Muscle layer of colon (tissue), 2 donors: ENCODE measurements at regions not wholly inside any gene's neighbourhood (a gene's known extent, or its start where the extent isn't known, plus 50 kb on each side); places are given as distances from the start of the nearest gene placed in this dataset.

Source experiments
- H3K27ac ChIP-seq: one replicate; pipeline ENCODE4 v1.7.0; 2013; ENCODE audit warnings: low read depth, mild to moderate bottlenecking, low read length, moderate library complexity
- H3K27me3 ChIP-seq, 2 donors: one replicate each; pipeline ENCODE4 v1.7.0; 2013; ENCODE audit warnings: low read length in 2 of 2, mild to moderate bottlenecking in 2 of 2; ENCODE audit not compliant: insufficient read depth in 2 of 2, control insufficient read depth in 1 of 2
- H3K36me3 ChIP-seq: one replicate; pipeline ENCODE4 v1.7.0; 2013; ENCODE audit warnings: mild to moderate bottlenecking, low read length; ENCODE audit not compliant: insufficient read depth
- H3K4me1 ChIP-seq: one replicate; pipeline ENCODE4 v1.7.0; 2013; ENCODE audit warnings: mild to moderate bottlenecking, low read length; ENCODE audit not compliant: insufficient read depth
- H3K4me3 ChIP-seq, 2 donors: one replicate each; pipeline ENCODE4 v1.7.0; 2013; ENCODE audit warnings: low read length in 2 of 2, low read depth in 1 of 2, mild to moderate bottlenecking in 1 of 2, moderate library complexity in 1 of 2
- H3K9ac ChIP-seq: one replicate; pipeline ENCODE4 v1.7.0; 2013; ENCODE audit warnings: low read length
- H3K9me3 ChIP-seq: one replicate; pipeline ENCODE4 v1.7.0; 2013; ENCODE audit warnings: mild to moderate bottlenecking, low read length
- donor health status: abdominal sarcoma.
- donor health status: Adenocarcinoma of cecum.

DNA sequence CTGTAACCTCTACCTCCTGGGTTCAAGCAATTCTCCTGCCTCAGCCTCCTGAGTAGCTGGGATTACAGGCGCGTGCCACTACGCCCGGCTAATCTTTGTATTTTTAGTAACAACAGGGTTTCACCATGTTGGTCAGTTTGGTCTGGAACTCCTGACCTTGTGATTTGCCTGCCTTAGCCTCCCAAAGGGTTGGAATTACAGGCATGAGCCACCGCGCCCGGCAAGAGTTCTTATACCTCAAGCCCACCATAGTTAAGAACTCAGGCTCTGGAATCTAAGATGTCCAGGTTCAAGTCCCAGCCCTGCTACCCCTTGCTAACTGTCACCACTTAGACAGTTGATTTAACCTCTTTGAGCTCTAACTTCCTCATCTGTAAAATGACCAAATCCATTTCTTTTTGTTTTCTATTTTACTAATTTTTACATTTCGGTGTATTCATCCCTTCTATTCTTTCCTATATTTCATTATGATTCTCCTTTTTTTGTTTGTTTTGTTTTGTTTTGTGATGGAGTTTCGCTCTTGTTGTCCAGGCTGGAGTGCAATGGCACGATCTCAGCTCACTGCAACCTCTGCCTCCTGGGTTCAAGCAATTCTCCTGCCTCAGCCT lies 104.8 kb upstream of the ZNF217 start:
- H3K36me3 ChIP-seq = no peaks in the 10 kb centered on the region
- no peaks in the 10 kb centered on the region for H3K27me3 ChIP-seq
- H3K4me1 ChIP-seq = no peaks in the 10 kb centered on the region
- H3K9me3 ChIP-seq = no peaks in the 10 kb centered on the region
- no peak overlapping the region for H3K27ac ChIP-seq
- no peak overlapping the region for H3K4me3 ChIP-seq
- no peak overlapping the region for H3K9ac ChIP-seq

- Histone ChIP-seq H3K36me3 (no peaks in the 10 kb centered on the region), H3K27me3 (no peaks in the 10 kb centered on the region), H3K27ac (no peak overlapping the region), H3K4me1 (no peaks in the 10 kb centered on the region), H3K4me3 (no peak overlapping the region), H3K9ac (no peak overlapping the region), H3K9me3 (no peaks in the 10 kb centered on the region)
Measured at GRCh38 chr20:53695797-53696527, 102.3 kb upstream of the ZNF217 start.

DNA sequence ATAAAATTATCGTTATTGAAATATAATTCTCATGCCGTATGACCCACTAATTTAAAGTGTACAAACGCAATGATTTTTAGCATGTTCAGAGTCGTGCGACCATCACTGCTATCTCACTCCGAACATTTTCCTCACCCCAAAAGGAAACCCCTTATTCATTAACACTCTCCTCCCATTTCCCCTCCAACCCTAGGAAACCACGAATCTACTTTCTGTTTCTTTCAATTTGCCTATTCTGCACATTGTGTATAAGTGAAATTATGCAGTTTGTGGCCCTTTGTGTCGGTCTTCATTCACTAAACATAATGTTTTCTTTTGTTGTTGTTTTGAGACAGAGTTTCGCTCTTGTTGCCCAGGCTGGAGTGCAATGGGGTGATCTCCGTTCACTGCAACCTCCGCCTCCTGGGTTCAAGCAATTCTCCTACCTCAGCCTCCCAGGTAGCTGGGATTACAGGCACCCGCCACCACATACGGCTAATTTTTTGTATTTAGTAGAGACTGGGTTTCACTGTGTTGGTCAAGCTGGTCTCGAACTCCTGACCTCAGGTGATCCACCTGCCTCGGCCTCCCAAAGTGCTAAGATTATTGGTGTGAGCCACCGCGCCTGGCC lies 99.7 kb upstream of the ZNF217 start:
- H3K36me3 ChIP-seq = no peaks in the 10 kb centered on the region
- H3K27me3 ChIP-seq = no peaks in the 10 kb centered on the region
- no peak overlapping the region for H3K27ac ChIP-seq
- H3K4me3 ChIP-seq = no peak overlapping the region
- no peaks in the 10 kb centered on the region for H3K4me1 ChIP-seq
- H3K9ac ChIP-seq = no peak overlapping the region
- no peaks in the 10 kb centered on the region for H3K9me3 ChIP-seq

- no peaks in the 10 kb centered on the region for H3K27me3 ChIP-seq
- no peak overlapping the region for H3K9ac ChIP-seq
- H3K4me3 ChIP-seq = no peak overlapping the region
- no peaks in the 10 kb centered on the region for H3K4me1 ChIP-seq
- no peaks in the 10 kb centered on the region for H3K36me3 ChIP-seq
- H3K9me3 ChIP-seq = no peaks in the 10 kb centered on the region
- H3K27ac ChIP-seq = no peak overlapping the region
Measured at GRCh38 chr20:53692465-53693067, 98.9 kb upstream of the ZNF217 start.

GRCh38 chr20:53691811-53692192 lies 98.2 kb upstream of the ZNF217 start:
- H3K36me3 ChIP-seq = no peaks in the 10 kb centered on the region
- H3K9ac ChIP-seq = no peak overlapping the region
- no peaks in the 10 kb centered on the region for H3K9me3 ChIP-seq
- no peak overlapping the region for H3K4me3 ChIP-seq
- no peaks in the 10 kb centered on the region for H3K27me3 ChIP-seq
- no peak overlapping the region for H3K27ac ChIP-seq
- H3K4me1 ChIP-seq = no peaks in the 10 kb centered on the region

GRCh38 chr20:53691060-53691810 lies 97.6 kb upstream of the ZNF217 start:
- Histone ChIP-seq H3K9me3 (no peaks in the 10 kb centered on the region), H3K27ac (no peak overlapping the region), H3K27me3 (no peaks in the 10 kb centered on the region), H3K9ac (no peak overlapping the region), H3K36me3 (no peaks in the 10 kb centered on the region), H3K4me3 (no peak overlapping the region), H3K4me1 (no peaks in the 10 kb centered on the region)

- Histone ChIP-seq H3K27ac (no peak overlapping the region), H3K27me3 (no peaks in the 10 kb centered on the region), H3K4me1 (no peaks in the 10 kb centered on the region), H3K36me3 (no peaks in the 10 kb centered on the region), H3K9ac (no peak overlapping the region), H3K9me3 (no peaks in the 10 kb centered on the region), H3K4me3 (no peak overlapping the region)
Measured at GRCh38 chr20:53688085-53688484, 94.4 kb upstream of the ZNF217 start.

DNA sequence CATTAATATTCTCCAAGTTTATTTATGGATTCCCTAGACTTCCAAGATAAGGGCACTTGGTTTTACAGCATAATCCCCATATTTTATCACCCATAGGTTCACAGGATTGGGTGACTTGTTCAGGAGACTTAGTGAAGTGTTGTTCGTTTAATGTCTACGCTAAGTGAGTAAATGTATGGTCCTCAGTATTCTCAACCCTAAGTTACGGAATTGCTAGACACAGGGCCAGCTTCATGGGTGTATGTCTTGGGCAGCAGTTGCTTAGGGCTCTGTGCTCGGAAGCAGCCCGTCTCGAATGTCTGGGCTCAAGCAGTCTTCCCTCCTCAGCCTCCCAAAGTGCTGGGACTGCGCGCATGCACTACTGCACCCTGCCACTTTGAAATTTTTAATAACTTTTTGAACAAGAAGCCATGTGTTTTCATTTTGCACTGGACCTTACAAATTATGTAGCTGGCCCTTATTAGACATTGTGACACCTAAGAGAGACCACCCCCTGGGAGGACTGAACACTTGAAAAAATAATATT lies 91.5 kb upstream of the ZNF217 start:
- Histone ChIP-seq H3K36me3 (no peaks in the 10 kb centered on the region), H3K4me3 (no peak overlapping the region), H3K4me1 (peaks cover 1% of the 10 kb centered on the region), H3K9me3 (no peaks in the 10 kb centered on the region), H3K27me3 (no peaks in the 10 kb centered on the region), H3K9ac (no peak overlapping the region), H3K27ac (no peak overlapping the region)

DNA sequence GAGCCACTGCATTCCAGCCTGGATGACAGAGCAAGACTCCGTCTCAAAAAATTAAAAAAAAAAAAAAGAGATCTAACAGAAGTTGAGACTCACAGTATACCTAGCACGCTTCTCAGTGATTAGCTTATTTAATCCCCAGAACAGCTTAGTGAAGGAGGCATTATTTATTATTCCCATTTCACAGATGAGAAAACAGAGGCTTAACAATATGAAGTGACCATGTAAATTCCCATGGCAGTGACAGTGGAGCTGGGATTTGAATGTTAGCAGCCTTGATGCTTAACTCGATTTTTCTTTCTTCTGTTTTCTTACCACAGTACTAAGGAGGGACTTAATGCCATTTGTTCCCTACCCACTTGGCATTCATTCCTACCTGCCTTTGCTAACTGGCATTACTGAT lies 89.9 kb upstream of the ZNF217 start:
- no peak overlapping the region for H3K27ac ChIP-seq
- no peaks in the 10 kb centered on the region for H3K9me3 ChIP-seq
- H3K27me3 ChIP-seq = no peaks in the 10 kb centered on the region
- no peak overlapping the region for H3K4me3 ChIP-seq
- H3K9ac ChIP-seq = no peak overlapping the region
- peaks cover 8% of the 10 kb centered on the region for H3K4me1 ChIP-seq
- H3K36me3 ChIP-seq = no peaks in the 10 kb centered on the region

GRCh38 chr20:53681352-53682212 lies 87.9 kb upstream of the ZNF217 start:
- no peaks in the 10 kb centered on the region for H3K9me3 ChIP-seq
- H3K27ac ChIP-seq = no peak overlapping the region
- peaks cover 12% of the 10 kb centered on the region for H3K4me1 ChIP-seq
- H3K9ac ChIP-seq = no peak overlapping the region
- no peaks in the 10 kb centered on the region for H3K27me3 ChIP-seq
- H3K36me3 ChIP-seq = no peaks in the 10 kb centered on the region
- H3K4me3 ChIP-seq = no peak overlapping the region
